ENCODE measurements at regions not wholly inside any gene's neighbourhood (a gene's known extent, or its start where the extent isn't known, plus 50 kb on each side); places are given as distances from the start of the nearest gene placed in this dataset.
"Not testable (repeated sequence)": the region's sequence is repeated elsewhere in the genome, so short reads cannot be mapped to it uniquely, and the experiment has no call there.

DNA sequence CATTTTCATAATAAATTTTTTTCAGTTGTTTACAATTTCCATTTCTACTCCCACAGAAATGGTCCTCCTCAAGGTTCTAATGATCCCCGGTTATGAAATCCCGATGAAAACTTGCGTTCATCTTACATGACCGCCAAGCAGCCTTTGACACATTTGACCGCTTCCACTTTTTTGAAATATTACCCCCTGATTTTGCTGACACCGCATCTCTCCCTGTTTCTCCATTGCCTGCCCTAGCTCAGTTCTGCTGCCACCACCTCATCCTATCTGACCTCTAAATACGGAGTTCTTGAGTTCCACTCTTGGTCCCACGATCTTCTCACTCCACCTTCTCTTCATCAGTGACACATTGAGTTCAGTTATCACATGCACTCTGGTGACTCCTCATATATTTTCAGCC is 74.1 kb downstream of the SLC35B3 start:
- no peak for DNase-seq

DNA sequence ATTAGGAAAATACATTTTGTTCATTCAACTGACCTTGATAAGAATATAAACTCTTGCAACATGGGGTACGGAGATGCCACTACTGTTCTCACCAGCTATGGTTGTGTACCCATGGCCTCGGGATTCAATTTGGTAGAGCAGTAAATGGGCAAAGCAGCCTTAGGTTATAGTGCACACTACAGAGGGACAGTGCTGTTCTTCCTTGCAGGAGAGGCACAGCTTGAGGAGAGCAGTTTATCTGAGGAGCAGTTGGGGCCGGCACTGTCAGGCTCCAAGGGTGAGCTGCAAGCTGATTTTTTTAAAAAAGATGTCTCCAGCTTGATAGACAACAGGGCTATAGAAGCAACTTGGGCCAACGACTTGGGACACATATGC is 82.4 kb downstream of the SLC35B3 start:
- DNase-seq = no peak

DNA sequence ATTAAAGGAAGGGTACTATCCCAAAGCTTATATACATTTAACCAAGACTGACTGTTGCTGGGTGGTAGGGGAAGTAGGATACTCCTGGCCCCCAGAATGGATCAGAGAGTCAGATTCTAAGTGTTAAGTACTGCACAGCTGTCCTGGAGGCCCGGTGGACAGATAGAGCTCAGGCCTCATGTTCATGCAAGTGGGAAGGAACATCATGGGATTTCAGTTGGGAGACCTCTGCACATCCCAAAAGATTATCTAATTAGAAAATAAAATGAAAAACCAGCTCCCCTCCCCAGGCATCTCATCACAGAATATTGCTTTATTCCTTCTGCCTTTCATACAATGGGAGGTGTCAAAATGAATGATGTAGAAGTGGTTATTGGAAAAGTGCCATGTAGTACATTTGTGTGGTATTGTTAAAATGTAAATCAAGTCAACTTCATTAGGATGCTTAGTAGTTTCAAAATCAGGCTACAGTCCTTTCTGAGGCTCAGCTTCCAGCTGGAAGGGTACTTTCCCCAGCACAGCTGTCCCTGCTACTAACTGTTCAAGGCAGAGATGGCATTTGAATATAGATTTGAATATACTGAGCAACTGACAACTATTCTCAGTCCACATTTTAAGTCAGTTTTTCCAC is 82.9 kb downstream of the SLC35B3 start:
- DNase-seq = no peak

DNA sequence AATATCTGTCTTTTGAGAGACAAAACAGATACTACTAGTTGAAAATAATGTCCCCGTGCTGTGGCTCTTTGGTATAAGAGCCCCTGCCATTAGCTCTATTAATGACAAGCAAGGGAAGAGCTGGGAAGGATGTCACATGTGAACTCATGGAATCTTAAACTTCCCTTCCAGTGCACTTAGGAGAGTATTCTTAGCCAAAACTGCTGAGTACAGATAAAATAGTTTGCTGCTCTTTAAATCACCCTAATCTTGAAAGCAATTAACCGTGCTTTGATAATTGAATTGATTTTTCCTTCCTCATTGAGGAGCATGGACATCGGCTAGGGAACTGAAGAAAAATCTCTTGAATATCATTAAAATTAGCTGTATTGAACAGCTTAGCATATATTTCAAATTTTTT is 91.7 kb downstream of the SLC35B3 start:
- no peak for DNase-seq

DNA sequence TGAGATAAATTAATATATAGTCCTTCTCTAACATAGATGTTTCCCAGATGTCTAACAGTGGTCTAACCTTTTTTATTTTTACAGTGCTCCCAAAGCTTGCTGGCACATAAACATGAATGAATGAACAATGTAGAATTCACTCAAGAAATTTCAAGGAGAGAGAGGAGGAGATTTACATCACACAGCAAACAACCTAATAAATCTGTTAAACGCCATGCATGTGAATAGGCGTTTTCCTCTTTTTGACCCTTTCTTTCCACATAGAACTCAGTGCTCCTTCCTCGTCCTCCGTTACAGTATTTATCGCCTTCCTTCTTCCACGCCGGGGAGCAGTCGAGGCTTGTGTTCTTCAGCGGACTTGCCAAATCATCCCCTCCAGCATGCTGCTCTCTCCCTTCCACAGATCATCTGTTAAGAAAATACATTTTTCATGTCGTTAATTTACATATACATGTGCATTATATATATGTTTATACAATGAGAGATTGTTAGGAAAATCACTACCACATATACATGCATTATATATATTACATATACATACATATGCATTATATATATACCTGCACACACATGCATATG is 93.0 kb downstream of the SLC35B3 start:
- DNase-seq = no peak

DNA sequence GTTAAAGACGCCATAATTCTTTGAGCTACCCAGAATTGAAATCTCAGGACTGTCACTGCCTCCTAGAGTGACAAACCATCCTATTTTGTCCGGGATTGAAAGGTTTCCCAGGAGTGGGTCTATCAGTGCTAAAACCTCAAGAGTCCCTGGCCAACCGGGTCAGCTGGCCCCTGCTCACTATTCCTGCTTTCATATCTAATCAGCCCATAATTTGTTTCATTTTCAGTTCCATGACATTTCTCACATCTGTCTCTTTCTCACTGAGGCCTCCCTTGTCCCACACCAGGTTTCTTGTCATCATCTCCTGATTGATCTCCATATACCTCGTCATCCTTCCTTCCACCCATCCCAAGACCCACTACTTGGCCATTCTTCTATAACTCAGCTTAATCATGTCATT is 98.2 kb downstream of the SLC35B3 start:
- DNase-seq = no peak

DNA sequence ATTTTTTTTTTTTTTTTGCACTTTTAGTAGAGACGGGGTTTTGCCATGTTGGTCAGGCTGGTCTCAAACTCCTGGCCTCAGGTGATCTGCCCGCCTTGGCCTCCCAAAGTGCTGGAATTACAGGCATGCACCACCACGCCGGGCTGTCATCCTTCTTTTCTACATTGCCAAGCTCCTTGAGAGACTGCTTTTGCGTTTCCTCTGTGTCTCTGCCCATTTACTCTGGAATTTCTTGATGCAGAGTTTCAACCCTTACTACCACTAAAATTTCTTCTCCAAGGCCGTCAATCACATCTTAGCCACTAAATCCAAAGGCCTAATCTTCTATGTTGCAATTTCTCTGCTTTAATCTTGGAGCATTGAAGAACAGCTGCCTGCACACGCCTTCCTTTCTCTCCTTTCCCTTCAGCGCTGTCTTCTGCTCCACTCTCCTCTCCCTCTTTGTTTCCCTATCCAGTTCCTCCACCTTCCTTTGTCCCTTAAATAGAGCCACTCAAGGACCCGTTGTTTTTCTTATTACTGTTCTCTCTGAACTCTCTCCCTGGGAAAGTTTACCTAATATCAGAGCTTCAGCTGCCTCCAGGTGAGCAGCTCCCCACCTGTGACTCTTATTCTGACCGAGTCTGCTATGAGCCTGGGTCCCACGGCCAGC is 98.8 kb downstream of the SLC35B3 start:
- no peak for DNase-seq

DNA sequence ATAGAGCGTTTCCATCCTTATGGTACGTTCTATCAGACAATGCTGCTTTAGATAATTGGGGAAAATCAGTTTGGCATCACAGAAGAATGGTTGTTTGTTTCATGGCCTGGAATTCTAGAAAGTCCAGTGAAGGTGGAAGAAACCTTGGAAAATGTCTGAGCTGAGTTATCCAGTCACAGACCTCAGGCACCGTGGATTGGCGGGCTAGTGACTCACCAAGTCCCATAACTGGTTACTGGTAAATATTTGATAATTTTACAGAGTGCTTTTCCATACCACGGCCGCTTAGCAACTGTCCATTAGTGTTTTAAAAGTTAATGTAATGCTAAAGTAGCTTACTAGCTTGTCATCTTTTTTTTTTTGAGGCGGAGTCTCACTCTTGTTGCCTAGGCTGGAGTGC is 99.4 kb downstream of the SLC35B3 start:
- DNase-seq = no peak

DNA sequence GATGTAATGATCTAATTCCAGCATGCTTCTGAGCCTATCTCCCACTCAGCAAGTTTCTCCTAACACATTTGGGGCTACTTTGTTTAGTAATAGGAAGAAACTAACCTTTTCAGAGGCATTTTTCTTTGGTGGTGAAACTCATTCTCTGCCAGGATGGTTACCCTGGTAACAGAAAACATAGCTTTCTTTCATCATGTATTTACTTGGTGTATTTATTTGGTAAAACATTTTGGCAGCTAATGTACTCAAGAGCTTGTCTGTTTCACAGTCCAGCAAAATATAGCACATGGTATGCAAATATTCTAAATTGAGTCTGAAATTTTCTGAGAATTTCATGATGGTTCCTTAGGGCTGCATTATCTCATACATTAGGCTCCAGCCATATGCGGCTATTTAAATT is 100.0 kb downstream of the SLC35B3 start:
- DNase-seq = no peak

DNA sequence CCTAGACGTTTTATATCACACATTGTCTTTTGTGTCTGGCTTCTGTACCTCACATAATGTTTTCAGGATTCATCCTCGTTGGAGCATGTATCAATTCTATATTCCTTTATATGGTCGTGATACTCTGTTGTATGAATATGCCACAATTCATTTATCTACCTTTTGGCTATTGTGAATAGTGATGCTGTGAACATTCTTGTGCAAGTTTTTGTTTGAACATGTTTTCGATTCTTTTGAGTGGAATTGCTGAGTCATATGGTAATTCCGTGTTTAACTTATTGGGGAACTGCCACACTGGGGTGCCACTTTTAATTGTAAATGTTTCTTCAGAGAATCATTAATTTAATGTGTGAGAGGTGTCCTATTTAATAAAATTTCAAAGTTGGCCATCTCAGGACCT is 101.2 kb downstream of the SLC35B3 start:
- DNase-seq = no peak

DNA sequence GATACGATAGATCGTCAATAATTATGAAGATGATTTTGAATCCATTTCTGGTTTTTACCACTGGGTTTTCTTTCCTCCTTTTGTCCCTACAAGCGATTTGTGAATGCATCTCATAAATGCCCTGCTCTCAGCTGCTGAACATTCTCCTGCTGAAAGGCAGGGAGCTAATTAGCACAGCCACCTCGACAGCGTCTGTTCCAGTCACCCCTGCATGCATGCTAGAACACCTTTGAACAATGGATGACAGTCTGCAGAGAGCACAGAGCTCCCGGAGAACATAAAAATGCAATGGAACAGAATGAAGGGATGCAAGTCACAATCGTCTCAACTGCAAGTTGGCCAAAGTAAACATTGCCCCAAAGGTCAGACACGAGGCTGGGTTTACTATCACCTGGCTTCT is 105.8 kb downstream of the SLC35B3 start:
- DNase-seq = no peak

DNA sequence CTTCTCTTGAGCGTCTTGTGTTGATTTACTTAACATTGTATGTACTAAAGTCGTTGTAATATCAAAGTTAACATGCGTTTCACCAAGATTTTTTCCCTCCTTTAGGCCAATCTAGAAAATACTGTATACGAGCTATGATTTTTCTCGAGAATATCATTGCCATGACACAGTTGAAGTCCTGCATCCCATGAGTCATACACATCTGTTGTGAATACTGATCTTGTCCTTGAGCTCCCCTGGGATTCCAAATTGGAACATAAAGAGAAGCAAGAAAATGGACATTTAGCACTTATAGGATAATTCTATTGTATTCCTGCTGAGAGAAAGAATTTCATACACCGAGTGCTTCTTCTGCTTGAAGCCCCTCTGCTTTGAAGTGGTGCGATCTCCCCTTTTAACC is 109.6 kb downstream of the SLC35B3 start:
- no peak for DNase-seq

DNA sequence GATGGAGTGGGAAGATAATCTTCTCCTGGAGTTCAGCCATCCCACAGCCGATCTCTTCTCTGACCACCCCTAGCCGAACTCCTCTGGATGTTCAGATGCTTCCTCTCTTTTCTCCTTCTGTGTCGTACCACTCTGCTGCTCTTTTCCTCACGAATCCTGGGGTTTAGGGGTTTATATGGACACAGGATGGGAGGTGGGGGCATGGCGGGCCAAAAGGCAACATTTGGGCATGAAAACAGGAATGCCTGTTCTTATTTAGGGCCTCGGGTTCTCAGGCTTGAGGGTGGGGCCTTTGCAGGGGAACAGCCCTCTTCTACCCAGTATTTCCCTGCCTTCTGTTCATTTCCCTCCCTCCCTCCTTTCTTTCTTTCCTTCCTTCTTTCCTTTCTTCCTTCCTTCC is 112.7 kb downstream of the SLC35B3 start:
- no peak for DNase-seq

DNA sequence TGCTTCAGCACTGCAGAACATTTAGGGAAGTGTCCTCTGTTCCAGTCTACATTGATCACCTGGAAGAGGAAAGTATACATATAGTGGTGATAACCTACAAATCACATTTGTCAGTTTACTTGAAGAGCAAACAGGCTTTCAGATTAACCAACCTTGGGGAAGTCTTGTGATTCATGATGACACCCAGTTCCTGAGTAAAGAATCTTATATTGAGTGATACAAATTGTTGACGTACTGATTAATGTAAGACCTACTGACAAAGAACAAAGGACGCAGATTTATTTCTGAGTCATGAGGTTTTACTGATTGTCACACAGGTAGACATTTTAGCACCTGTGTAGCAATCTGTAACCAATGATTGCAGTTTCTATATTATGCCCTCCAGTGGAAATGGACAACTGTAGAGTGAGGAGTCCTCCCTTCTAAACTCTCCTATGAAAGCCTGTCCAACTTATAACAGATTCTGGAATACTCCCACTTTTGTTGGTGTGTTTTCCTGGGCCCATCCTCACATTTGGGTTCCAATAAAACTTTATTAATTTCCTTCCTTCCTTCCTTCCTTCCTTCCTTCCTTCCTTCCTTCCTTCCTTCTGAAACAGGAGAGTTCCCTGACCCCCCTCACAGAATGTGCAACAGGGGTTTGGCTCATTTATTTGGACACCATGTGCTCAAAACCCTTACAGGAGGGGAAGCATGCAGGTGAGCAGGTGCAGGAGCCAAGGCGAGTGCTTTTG is 113.5 kb downstream of the SLC35B3 start:
- no peak for DNase-seq

DNA sequence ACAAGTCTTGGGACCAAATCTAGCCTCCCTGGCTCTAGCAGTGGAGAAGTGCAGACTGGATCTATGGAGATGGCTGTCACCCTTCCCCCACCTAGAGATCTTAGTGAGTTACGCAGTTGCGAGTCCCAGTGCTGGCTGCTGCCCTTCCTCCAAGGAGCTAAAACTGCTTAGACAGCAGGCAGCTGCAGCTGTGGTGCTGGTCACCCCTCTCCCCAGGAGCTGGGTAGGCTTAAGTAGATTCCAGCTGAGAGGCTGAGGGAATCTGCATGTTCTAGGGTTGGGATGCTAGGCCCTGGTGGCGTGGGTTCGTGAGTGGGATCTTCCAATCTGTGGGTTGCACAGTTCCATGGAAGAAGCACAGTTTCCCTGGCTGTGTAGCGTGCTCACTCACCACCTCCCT is 120.2 kb downstream of the SLC35B3 start:
- no peak for DNase-seq

DNA sequence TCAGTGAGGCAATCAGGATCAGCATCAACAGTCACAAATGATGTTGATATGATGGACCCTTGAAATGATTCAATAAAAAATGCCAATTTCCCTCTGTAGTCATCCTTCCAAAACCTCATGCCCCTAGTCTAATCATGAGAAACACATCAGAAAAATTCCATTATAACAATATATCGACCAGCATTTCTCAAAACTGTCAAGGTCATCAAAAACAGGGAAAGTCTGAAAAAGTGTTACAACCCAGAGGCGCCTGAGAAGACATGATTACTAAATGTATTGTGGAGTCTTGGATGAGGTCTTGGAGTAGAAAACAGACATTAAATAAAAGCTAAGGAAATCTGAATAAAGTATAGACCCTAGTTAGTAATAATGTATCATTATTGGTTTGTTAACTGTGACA is 133.8 kb downstream of the SLC35B3 start:
- no peak for DNase-seq

DNA sequence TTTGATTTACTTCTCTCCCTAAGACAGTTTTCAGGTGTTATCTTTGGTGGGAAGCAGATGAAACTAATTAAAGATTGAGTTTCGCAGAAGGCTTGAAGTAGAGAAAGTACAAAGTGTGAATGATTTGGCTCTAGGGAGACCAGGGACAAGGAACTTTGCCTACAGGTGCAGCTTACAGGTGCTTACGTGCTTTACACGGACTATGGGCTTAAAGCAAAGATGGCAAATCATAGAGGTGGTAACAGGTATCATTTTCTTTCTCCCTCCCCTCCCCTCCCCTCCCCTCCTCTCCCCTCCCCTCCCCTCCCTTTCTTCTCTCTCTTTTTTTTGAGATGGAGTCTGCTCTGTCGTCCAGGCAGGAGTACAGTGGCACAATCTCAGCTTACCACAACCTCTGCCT is 136.3 kb downstream of the SLC35B3 start:
- no peak for DNase-seq

DNA sequence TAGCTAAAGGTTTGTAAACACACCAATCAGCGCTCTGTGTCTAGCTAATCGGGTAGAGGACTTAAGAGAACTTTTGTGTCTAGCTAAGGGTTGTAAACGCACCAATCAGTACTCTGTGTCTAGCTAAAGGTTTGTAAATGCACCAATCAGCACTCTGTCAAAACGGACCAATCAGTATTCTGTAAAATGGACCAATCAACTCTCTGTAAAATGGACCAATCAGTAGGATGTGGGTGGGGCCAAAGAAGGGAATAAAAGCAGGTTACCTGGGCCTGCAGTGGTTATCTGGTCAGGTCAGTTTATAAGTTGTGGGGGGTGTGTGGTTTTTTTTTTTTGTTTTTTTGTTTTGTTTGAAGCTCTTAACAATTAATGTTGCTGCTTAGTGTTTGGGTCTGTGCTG is 152.4 kb downstream of the SLC35B3 start:
- not testable (repeated sequence) for DNase-seq

DNA sequence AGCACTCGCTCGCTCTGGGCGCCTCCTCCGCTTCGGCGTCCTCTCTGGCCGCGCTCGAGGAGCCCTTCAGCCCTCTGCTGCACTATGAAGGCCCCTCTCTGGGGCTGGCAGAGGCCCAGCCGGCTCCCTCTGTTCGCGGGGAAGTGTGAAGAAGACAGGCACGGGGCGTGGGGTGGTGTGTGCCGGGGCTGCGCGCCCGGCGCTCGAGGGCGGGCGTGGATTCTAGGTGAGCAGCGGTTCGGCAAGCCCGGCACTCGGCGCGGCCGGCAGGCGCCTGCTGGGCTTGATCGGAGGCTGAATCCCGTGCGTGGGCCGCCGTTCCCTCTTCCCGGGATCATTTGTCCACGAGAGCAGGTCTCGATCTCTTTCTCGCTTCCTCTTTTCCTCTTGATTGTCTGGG is 153.0 kb downstream of the SLC35B3 start:
- DNase-seq = no peak

DNA sequence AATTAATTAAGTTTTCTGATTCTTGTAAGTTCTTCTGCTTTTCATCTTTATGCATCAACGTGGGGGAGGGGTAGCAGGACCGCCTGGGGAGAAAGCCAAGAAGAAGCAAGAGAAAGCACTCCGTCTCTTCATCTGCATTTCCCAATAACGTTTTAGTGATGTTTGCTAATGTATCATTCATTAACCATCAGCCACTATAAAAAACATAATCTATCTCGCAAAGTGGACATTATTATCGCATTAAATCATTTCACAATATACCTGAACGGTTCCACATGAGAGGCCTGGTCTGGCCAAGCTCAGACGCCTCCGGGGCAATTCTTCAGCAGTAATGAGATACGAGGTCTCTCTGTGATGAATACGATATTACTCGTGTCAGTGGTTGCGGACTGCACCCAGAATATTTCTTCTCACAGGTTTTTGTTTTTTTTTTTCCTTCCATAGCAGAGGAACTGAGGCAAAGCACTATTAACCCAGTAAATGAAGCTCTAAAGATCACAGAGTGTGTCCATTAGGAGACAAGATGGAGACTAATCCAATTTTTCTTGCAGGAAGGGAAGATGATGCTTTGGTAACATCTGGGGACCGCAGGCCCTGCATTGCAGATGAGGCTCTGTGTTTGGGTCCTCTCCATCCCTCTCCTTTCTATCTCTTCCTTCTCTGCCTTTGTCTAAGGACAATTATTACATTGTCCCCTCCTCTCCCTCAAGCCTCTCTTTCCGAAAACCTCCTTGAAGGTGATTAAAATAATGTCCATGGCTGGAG is 156.1 kb downstream of the SLC35B3 start:
- DNase-seq = no peak

DNA sequence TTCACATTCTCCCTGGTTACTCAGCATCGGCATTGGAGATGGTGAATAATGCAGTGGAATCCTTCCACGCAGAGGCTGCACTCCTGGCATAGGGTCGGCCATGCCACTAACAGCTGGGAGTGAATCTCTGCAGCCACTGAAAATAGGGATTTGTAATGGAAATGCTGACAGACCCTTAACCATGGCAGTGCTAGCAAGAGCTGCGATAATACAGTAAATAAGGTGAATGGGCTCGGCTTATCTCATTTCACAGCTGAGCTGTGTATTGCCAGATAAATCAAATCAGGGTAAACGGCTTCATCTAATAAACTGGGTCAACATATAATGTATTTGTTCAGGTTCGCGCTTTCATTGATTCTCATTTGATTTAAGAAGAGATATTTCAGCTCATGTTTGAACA is 156.8 kb downstream of the SLC35B3 start:
- DNase-seq = no peak

DNA sequence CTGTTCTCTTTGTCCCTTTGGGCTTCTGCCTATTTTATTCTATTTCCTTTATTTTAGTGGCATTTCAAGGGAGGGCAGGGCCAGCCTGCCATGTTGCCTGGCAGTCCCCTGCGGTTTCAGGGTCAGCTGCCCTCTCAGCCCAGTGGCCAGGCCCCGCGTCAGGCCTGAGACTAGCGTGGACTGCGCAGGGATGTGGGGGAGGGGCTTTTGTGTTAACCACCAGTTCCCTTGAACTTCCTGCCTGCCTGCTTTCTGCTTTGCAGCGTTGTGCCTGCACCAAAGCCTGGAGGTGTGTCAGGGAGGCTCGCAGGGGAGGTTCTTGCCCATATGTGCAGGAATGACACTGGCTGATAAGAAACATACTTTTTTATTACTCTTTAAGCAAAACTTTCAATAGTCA is 157.6 kb downstream of the SLC35B3 start:
- DNase-seq = no peak

DNA sequence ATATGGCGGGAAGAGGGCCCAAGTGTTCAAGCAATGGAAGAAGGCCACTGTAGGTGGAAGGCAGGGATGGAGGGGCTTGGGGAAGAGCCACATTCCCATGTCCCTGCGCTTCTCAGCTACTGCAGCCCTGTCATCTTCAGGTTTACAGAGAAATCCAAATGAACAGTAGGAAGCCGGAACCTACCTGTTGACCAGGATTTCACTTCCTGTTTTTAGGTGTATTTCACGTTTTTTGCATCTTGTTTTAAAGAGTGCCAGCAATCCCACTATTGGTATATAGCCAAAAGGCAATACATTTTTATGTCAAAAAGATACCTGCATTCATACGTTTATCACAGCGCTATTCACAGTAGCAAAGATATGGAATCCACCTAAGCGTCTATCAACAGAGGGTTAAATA is 159.2 kb downstream of the SLC35B3 start:
- DNase-seq = no peak

All from renal pelvis (tissue), 1 donor.